ENCODE measurements at regions not wholly inside any gene's neighbourhood (a gene's known extent, or its start where the extent isn't known, plus 50 kb on each side); places are given as distances from the start of the nearest gene placed in this dataset.

GRCh38 chr9:19555214-19555613 lies 146.4 kb downstream of the ACER2 start:
- ATAC-seq (peak in 1 of 2 donors; percentile 53), DNase-seq (ENCODE audit: low spot score in 2 of 2) (no peak)
- Mint-ChIP-seq H3K27ac (no peak overlapping the region), H3K9me3 (peaks cover 0 to 7% of the 10 kb centered on the region in 2 donors), H3K36me3 (no peaks in the 10 kb centered on the region)

- no peak for ATAC-seq
Observed at GRCh38 chr9:19554529-19554928, 145.7 kb downstream of the ACER2 start.

GRCh38 chr9:19553441-19553840 lies 144.6 kb downstream of the ACER2 start:
- H3K9me3 Mint-ChIP-seq: peaks cover 0 to 7% of the 10 kb centered on the region in 2 donors
- no peak for ATAC-seq
- no peak overlapping the region for H3K27ac Mint-ChIP-seq

More at GRCh38 chr9:19554529-19554928, 145.7 kb downstream of the ACER2 start:
- no peak overlapping the region for H3K27ac Mint-ChIP-seq
- peaks cover 0 to 7% of the 10 kb centered on the region in 2 donors for H3K9me3 Mint-ChIP-seq
- no peak for DNase-seq (ENCODE audit: low spot score in 2 of 2)
- H3K36me3 Mint-ChIP-seq: no peaks in the 10 kb centered on the region

GRCh38 chr9:19552282-19553105 lies 143.7 kb downstream of the ACER2 start:
- peaks cover 0 to 7% of the 10 kb centered on the region in 2 donors for H3K9me3 Mint-ChIP-seq
- DNase-seq (ENCODE audit: low spot score in 2 of 2): no peak
- ATAC-seq: no peak
- no peaks in the 10 kb centered on the region for H3K36me3 Mint-ChIP-seq
- no peak overlapping the region for H3K27ac Mint-ChIP-seq

More at GRCh38 chr9:19553441-19553840, 144.6 kb downstream of the ACER2 start:
- no peak for DNase-seq (ENCODE audit: low spot score in 2 of 2)
- H3K36me3 Mint-ChIP-seq: no peaks in the 10 kb centered on the region

GRCh38 chr9:19551124-19551929 lies 142.5 kb downstream of the ACER2 start:
- no peak overlapping the region for H3K27ac Mint-ChIP-seq
- DNase-seq (ENCODE audit: low spot score in 2 of 2): no peak
- H3K9me3 Mint-ChIP-seq: no peaks in the 10 kb centered on the region
- ATAC-seq: no peak
- H3K36me3 Mint-ChIP-seq: no peaks in the 10 kb centered on the region

- Mint-ChIP-seq H3K36me3 (peaks cover 3% of the 10 kb centered on the region in 2 donors), H3K27ac (no peak overlapping the region), H3K9me3 (peaks cover 0 to 3% of the 10 kb centered on the region in 2 donors)
- DNase-seq (ENCODE audit: low spot score in 2 of 2): no peak
- ATAC-seq: no peak
Observed at GRCh38 chr9:19550009-19550408, 141.2 kb downstream of the ACER2 start.

- Mint-ChIP-seq H3K27ac (no peak overlapping the region), H3K36me3 (no peaks in the 10 kb centered on the region), H3K9me3 (peaks cover 0 to 6% of the 10 kb centered on the region in 2 donors)
- no peak for ATAC-seq
- no peak for DNase-seq (ENCODE audit: low spot score in 2 of 2)
Observed at GRCh38 chr9:19533373-19533772, 124.6 kb downstream of the ACER2 start.

GRCh38 chr9:19527663-19528062 lies 118.9 kb downstream of the ACER2 start:
- DNase-seq (ENCODE audit: low spot score in 2 of 2) (no peak), ATAC-seq (no peak)
- no peaks in the 10 kb centered on the region for H3K36me3 Mint-ChIP-seq
- no peaks in the 10 kb centered on the region for H3K9me3 Mint-ChIP-seq
- no peak overlapping the region for H3K27ac Mint-ChIP-seq

GRCh38 chr9:19522558-19522957 lies 113.7 kb downstream of the ACER2 start:
- ATAC-seq (no peak), DNase-seq (ENCODE audit: low spot score in 2 of 2) (no peak)
- H3K9me3 Mint-ChIP-seq: no peaks in the 10 kb centered on the region
- no peaks in the 10 kb centered on the region for H3K36me3 Mint-ChIP-seq
- H3K27ac Mint-ChIP-seq: no peak overlapping the region

- DNase-seq (ENCODE audit: low spot score in 2 of 2): no peak
- H3K9me3 Mint-ChIP-seq: no peaks in the 10 kb centered on the region
- H3K27ac Mint-ChIP-seq: no peak overlapping the region
- ATAC-seq: no peak
- peaks cover 0 to 5% of the 10 kb centered on the region in 2 donors for H3K36me3 Mint-ChIP-seq
Observed at GRCh38 chr9:19521205-19521604, 112.4 kb downstream of the ACER2 start.

GRCh38 chr9:19517202-19517942 lies 108.6 kb downstream of the ACER2 start:
- no peak for DNase-seq (ENCODE audit: low spot score in 2 of 2)
- ATAC-seq: peak in 1 of 2 donors; percentile 55
- Mint-ChIP-seq H3K36me3 (peaks cover 0 to 5% of the 10 kb centered on the region in 2 donors), H3K9me3 (no peaks in the 10 kb centered on the region), H3K27ac (peak overlapping the region in 1 of 2 donors; percentile 65)

GRCh38 chr9:19516348-19516747 lies 107.5 kb downstream of the ACER2 start:
- Mint-ChIP-seq H3K9me3 (no peaks in the 10 kb centered on the region), H3K36me3 (peaks cover 0 to 5% of the 10 kb centered on the region in 2 donors), H3K27ac (peak overlapping the region; percentile 2 to 55)
- ATAC-seq (peak; percentile 83 to 92), DNase-seq (ENCODE audit: low spot score in 2 of 2) (no peak)

- H3K27ac Mint-ChIP-seq: no peak overlapping the region
- peaks cover 0 to 5% of the 10 kb centered on the region in 2 donors for H3K36me3 Mint-ChIP-seq
- no peak for DNase-seq (ENCODE audit: low spot score in 2 of 2)
- no peaks in the 10 kb centered on the region for H3K9me3 Mint-ChIP-seq
- ATAC-seq: no peak
Observed at GRCh38 chr9:19513671-19514275, 105.0 kb downstream of the ACER2 start.

GRCh38 chr9:19512103-19512832 lies 103.5 kb downstream of the ACER2 start:
- DNase-seq (ENCODE audit: low spot score in 2 of 2) (no peak), ATAC-seq (no peak)
- peaks cover 0 to 5% of the 10 kb centered on the region in 2 donors for H3K36me3 Mint-ChIP-seq
- H3K9me3 Mint-ChIP-seq: no peaks in the 10 kb centered on the region
- H3K27ac Mint-ChIP-seq: no peak overlapping the region

GRCh38 chr9:19511694-19512093 lies 102.9 kb downstream of the ACER2 start:
- no peak for DNase-seq (ENCODE audit: low spot score in 2 of 2)
- Mint-ChIP-seq H3K9me3 (no peaks in the 10 kb centered on the region), H3K36me3 (peaks cover 0 to 4% of the 10 kb centered on the region in 2 donors), H3K27ac (no peak overlapping the region)
- ATAC-seq: no peak

GRCh38 chr9:19510907-19511306 lies 102.1 kb downstream of the ACER2 start:
- H3K9me3 Mint-ChIP-seq: no peaks in the 10 kb centered on the region
- ATAC-seq (no peak), DNase-seq (ENCODE audit: low spot score in 2 of 2) (no peak)
- H3K36me3 Mint-ChIP-seq: no peaks in the 10 kb centered on the region
- no peak overlapping the region for H3K27ac Mint-ChIP-seq
